SW 1271 (cell line): ENCODE measurements at regions not wholly inside any gene's neighbourhood (a gene's known extent, or its start where the extent isn't known, plus 50 kb on each side); places are given as distances from the start of the nearest gene placed in this dataset.
"Not testable (repeated sequence)": the region's sequence is repeated elsewhere in the genome, so short reads cannot be mapped to it uniquely, and the experiment has no call there.

Experiments
- DNase-seq, 2 experiments: peaks; one replicate each; lab custom pipeline; 2025; lab: John Stamatoyannopoulos, UW

GRCh38 chr15:88995449-88995848 lies 82.3 kb upstream of the MFGE8 start:
- DNase-seq, result no peak

- DNase-seq, result no peak
These were observed 84.4 kb upstream of the MFGE8 start for GRCh38 chr15:88997531-88997930.

DNA sequence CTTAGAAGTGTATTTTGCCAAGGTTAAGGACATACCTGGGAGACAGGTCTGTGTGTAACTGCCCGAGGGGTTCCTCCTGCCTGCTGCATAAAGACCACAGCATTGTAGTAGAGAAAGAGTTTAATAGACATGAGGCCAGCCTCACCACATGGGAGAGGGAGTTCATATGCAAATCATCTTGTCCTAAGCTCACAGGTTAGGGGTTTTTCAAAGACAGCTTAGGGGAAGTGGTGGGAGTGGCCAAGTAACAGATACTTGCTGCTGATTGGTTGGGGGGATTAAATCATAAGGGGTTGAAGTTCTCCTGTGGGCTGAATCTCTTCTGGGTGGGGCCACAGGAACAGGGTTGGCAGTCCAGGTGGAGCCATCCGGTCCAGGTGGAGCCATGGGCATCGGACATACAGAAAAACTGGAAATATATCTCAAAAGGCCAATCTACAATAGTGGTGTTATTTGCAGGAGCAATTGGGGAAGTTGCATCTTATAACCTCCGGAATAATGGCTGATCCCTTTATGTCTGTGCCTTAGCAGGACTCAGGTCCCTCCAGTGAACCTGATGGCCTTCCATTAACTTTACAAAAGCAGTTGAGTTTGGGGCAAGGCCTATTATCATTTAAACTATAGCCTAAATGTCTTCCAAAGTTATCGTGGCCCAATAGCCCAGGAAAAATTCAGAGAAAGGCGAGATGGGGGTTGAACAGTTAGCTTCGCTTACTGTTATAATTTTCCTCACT lies 86.0 kb upstream of the MFGE8 start:
- no peak for DNase-seq

GRCh38 chr15:89001708-89002275 lies 86.5 kb upstream of the ABHD2 start:
- DNase-seq, result not testable (repeated sequence)

- peak in 1 of 2 experiments; percentile 43 for DNase-seq
These were observed 85.9 kb upstream of the ABHD2 start for GRCh38 chr15:89002281-89002761.

- DNase-seq, result no peak
These were observed 85.4 kb upstream of the ABHD2 start for GRCh38 chr15:89002830-89003229.

DNA sequence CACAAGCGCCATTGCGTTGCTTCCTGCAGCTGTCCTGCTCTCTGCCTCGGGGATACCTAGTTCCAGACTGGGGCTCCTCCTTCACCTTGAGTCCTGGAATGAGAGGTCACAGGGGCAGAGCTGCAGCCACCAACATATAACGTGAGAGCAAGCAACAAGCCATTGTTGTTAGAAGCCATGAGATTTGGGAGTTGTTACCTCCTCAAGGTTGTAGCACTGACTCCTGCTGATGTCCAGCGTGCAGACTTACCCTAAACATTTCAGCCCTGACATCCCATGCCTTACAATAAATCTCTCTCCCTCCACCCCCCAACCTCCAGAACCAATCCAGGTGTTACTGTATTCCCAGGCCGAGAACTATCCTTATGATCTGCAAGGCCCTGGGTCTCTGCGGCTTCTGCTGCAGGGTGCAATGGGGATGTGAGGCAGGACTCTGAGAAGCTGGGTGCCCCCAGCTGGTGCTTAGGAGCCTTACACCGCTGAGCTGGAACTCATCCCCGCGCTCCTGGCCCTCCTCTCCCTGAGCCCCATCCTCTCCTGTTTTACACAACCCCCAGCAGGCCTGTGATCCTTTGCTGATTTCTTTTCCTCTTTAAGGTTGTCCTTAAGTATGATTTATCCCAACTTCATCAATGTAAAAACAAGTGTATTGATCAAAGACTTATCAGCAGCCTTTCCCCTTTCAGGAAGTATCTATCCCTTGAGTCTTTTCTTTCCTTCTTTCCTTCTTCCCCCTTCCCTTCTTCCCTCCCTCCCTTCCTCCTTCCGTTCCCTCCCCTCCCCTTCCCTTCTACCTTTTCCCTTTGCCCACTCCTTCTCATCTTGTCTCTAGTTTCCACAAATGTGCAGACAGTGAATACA lies 84.2 kb upstream of the ABHD2 start:
- DNase-seq, result peak in 1 of 2 experiments; percentile 12

DNA sequence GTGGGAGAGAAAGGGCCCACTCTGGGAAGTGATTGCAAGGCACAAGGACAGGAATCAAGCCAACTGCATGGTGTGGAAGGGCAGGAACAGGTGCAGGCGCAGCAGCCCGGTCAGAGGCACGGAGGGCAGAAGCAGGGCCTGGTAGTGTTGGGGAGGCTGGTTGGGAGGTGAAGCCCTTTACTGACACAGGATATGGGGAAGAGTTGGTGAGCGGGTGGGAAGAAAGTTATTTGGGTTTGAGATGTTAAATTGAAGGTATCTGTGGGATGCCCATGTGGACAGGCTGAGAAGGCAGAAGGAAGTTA lies 83.6 kb upstream of the ABHD2 start:
- DNase-seq, result no peak

GRCh38 chr15:89007527-89007926 lies 80.7 kb upstream of the ABHD2 start:
- DNase-seq, result not testable (repeated sequence)

DNA sequence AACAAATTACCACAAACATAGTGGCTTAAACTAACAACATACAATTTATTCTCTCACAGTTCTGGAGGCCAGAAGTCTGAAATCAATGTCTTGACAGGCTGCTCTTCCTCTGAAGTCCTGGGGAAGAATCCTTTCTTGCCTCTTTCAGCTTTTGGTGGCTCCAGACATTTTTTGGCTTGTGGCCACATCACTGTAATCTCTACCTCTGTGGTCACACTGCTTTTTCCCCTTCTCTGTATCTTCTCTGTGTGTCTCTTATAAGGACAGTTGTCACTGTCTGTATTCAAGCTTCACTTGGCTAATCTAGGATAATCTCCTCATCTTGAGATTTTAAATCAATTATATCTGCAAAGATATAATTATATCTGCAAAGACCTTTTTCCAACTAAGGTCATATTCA lies 80.3 kb upstream of the ABHD2 start:
- DNase-seq, result no peak

DNA sequence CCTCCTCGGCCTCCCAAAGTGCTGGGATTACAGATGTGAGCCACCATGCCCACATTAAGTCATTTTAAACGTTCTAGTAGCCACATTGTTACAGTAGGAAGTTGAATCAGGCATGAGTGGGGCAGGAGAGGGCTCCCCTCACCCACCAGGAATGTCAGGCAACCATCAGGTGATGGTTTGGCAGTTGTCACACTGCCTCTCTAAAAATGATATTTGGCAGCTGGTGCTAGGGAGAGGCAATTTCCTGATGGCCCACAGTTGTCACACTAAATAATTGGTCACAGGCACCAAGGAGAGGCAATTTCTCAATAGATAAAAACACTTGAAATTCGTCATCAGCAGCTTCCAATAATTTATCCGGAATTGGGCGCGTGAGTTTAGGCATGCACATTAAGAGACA lies 79.2 kb upstream of the ABHD2 start:
- no peak for DNase-seq

GRCh38 chr15:89015412-89016097 lies 72.7 kb upstream of the ABHD2 start:
- no peak for DNase-seq

- DNase-seq, result no peak
These were observed 71.7 kb upstream of the ABHD2 start for GRCh38 chr15:89016549-89017041.

DNA sequence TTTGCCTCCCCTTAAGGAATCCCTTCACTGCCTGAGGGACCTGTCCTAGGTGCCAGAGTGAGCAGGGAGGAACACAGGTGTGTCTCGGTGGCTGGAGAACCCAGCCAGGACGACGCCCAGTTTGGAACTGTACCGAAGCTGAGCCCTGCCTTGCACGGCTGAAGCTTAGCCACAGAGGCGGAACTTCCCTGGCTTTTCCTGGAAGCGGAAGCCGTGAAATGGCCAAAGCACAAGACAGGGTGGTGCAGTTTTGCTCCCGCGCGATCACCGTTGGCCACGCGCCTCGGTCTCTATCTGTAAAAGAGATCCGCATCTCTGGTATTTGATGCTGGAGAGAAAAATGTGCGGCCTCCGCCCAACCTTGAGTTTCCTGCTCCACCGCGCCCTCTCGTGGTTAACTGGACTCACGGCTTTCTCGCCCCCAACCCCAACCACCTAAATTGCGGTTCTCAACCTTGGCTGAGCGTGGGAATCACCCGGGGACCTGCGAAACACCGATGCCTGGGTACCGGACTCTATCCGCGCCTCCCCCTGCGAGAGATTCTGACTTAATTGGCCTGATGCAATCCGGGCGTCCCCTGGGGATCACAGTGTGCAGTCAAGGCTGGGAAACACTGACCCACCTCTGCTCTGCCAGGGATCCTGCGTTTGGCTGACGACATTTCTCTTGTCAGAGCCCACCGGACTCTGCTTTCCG lies 70.7 kb upstream of the ABHD2 start:
- peak; percentile 43 to 75 for DNase-seq

- no peak for DNase-seq
These were observed 70.0 kb upstream of the ABHD2 start for GRCh38 chr15:89018207-89018606.

DNA sequence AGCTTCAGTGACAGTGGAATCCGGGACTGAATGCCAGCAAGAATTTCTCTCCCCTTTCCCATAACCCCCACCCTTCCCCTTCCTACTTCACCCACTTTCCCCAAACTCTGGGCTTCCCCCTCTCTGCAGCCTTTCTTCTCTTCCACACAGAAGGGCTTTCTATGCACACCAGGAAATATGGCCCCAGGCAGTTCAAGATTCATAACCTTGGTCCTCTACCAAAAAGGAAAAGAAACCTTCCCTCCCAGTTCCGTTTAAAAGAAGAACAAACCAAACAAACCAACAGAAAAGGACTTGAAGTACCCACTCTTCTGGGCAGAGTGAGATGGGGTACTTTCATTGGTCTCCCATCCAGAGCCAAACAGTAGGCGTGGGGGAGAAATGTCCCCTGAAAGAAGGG lies 68.8 kb upstream of the ABHD2 start:
- DNase-seq, result no peak

- DNase-seq, result no peak
These were observed 67.0 kb upstream of the ABHD2 start for GRCh38 chr15:89021224-89021623.

DNA sequence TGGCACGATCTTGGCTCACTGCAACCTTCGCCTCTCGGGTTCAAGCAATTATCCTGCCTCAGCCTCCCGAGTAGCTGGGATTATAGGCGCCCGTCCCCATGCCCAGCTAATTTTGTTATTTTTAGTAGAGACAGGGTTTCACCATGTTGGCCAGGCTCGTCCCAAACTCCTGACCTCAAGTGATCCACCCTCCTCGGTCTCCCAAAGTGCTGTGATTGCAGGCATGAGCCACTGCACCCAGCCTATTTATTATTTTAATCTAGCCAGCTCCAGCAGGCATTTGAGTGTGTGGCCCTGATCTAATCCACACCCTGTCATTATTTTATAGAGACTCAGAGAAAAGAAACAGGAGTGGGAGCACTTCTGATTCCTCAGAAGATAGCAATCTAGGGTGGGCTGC lies 66.4 kb upstream of the ABHD2 start:
- not testable (repeated sequence) for DNase-seq

DNA sequence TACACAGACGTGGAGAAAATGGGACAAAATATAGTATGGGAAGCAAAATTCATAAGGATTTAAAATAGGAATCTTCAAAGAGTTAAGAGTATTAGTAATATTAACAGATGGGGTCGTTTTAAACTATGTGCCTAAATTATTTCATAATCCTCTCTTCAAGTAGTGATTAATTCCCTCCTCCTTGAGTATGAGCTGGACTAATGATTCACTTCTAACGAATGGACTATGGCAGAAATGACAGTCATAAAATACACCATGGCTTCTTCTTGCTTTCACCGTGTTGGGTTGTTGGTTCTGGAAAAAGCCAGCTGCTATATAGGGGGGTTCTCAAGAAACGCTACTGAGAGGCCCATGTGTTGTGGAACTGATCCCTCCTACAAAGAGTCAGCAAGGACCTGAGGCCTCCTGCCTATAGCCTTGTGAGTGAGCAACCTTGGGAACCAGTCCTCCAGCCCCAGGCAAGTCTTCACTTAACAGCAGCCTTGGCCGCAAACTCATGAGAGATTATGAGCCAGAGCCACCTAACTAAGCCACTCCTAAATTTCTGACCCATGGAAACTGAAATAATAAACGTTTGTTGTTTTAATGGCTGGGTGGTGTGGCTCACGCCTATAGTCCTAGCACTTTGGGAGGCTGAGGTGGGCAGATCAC lies 64.8 kb upstream of the ABHD2 start:
- no peak for DNase-seq

GRCh38 chr15:89024418-89024817 lies 63.8 kb upstream of the ABHD2 start:
- DNase-seq, result no peak

GRCh38 chr15:89026167-89026566 lies 62.1 kb upstream of the ABHD2 start:
- DNase-seq, result no peak
